Small intestine (tissue), 7 donors: ENCODE measurements at regions not wholly inside any gene's neighbourhood (a gene's known extent, or its start where the extent isn't known, plus 50 kb on each side); places are given as distances from the start of the nearest gene placed in this dataset.

Experiments
- DNase-seq, 2 donors: peaks; one replicate each; pipeline versions ENCODE4 v3.0.0 to v3.0.0-alpha.2; 2013
- FAIRE-seq: peaks from 2 replicates; lab custom pipeline; 2012; peaks lifted over from hg19 to GRCh38; lab: Jason Lieb, UNC
- H3K27ac ChIP-seq, 3 donors: one replicate each; pipeline ENCODE4 v1.5.1; 2013; ENCODE audit warnings: low read length in 2 of 3, mild to moderate bottlenecking in 2 of 3, control low read depth in 1 of 3, inconsistent platforms in 1 of 3, low read depth in 1 of 3, moderate library complexity in 1 of 3
- H3K27me3 ChIP-seq, 3 donors: one replicate each; pipeline ENCODE4 v1.6.1; 2013; ENCODE audit warnings: low read length in 3 of 3, inconsistent platforms in 1 of 3; ENCODE audit not compliant: control insufficient read depth in 3 of 3, insufficient read depth in 3 of 3
- H3K36me3 ChIP-seq, 3 donors: one replicate each; pipeline ENCODE4 v1.6.1; 2013; ENCODE audit warnings: low read length in 3 of 3, inconsistent platforms in 1 of 3, low read depth in 1 of 3, mild to moderate bottlenecking in 1 of 3, moderate library complexity in 1 of 3; ENCODE audit not compliant: control insufficient read depth in 3 of 3, insufficient read depth in 2 of 3
- H3K4me1 ChIP-seq, 3 donors: one replicate each; pipeline ENCODE4 v1.6.1; 2013; ENCODE audit warnings: low read length in 2 of 3, inconsistent platforms in 1 of 3, low read depth in 1 of 3, mild to moderate bottlenecking in 1 of 3, moderate library complexity in 1 of 3; ENCODE audit not compliant: control insufficient read depth in 3 of 3, insufficient read depth in 2 of 3
- H3K4me3 ChIP-seq, 3 donors: one replicate each; pipeline ENCODE4 v1.5.1; 2013; ENCODE audit warnings: low read length in 3 of 3, control low read depth in 1 of 3, inconsistent platforms in 1 of 3, low read depth in 1 of 3, mild to moderate bottlenecking in 1 of 3, moderate library complexity in 1 of 3
- H3K9me3 ChIP-seq, 2 donors: one replicate each; pipeline ENCODE4 v1.6.1; 2013; ENCODE audit warnings: low read depth in 1 of 2, low read length in 1 of 2; ENCODE audit not compliant: control insufficient read depth in 2 of 2, insufficient read depth in 1 of 2
- WGBS, 3 donors: extraction: QIAGEN DNeasy Blood & Tissue Kit; methylation state at CpG; one replicate each; pipeline ENCODE4 v1.1.7; 2013; 5-methylcytosine and 5-hydroxymethylcytosine counted together
- donor health status: healthy with polysubstance abuse.
- donor health status: control.
- donor health status: control.
- donor health status: Bipolar disorder and iron deficiency.
- donor health status: healthy.

- Histone ChIP-seq H3K9me3 (peaks cover 0 to 4% of the 10 kb centered on the region in 2 donors), H3K36me3 (no peaks in the 10 kb centered on the region), H3K27me3 (peaks cover 0 to 3% (median 0%) of the 10 kb centered on the region in 3 donors), H3K4me3 (no peak overlapping the region), H3K27ac (no peak overlapping the region), H3K4me1 (no peaks in the 10 kb centered on the region)
- FAIRE-seq (no peak), DNase-seq (no peak)
- WGBS, 3 donors = 97 to 98% (median 98%) methylated on average over 37 to 47 of the region's 47 CpGs
These were observed 451.2 kb upstream of the DCN start for GRCh38 chr12:91633734-91634357.

GRCh38 chr12:91633206-91633605 is 450.6 kb upstream of the DCN start:
- WGBS, 3 donors = 89 to 98% (median 93%) methylated on average over 3 of the region's 3 CpGs
- no peaks in the 10 kb centered on the region for H3K4me1 ChIP-seq
- H3K9me3 ChIP-seq = peaks cover 0 to 4% of the 10 kb centered on the region in 2 donors
- H3K36me3 ChIP-seq = no peaks in the 10 kb centered on the region
- no peak for FAIRE-seq
- H3K4me3 ChIP-seq = no peak overlapping the region
- H3K27me3 ChIP-seq = peaks cover 0 to 3% (median 0%) of the 10 kb centered on the region in 3 donors
- no peak overlapping the region for H3K27ac ChIP-seq
- DNase-seq = no peak

- no peak for FAIRE-seq
- Histone ChIP-seq H3K9me3 (peaks cover 0 to 4% of the 10 kb centered on the region in 2 donors), H3K36me3 (no peaks in the 10 kb centered on the region), H3K4me1 (no peaks in the 10 kb centered on the region), H3K27ac (no peak overlapping the region), H3K27me3 (peaks cover 0 to 3% (median 0%) of the 10 kb centered on the region in 3 donors), H3K4me3 (no peak overlapping the region)
- WGBS, 3 donors = 89 to 92% (median 90%) methylated on average over 4 of the region's 4 CpGs
- DNase-seq = no peak
These were observed 449.6 kb upstream of the DCN start for GRCh38 chr12:91632042-91632786.

- Histone ChIP-seq H3K4me1 (no peaks in the 10 kb centered on the region), H3K27ac (no peak overlapping the region), H3K4me3 (no peak overlapping the region), H3K9me3 (peaks cover 0 to 7% of the 10 kb centered on the region in 2 donors), H3K36me3 (no peaks in the 10 kb centered on the region), H3K27me3 (no peaks in the 10 kb centered on the region)
- FAIRE-seq (no peak), DNase-seq (no peak)
- WGBS, 3 donors = 78 to 92% (median 87%) methylated on average over 3 of the region's 3 CpGs
These were observed 448.1 kb upstream of the DCN start for GRCh38 chr12:91630596-91631293.

- WGBS, 3 donors = 62 to 80% (median 69%) methylated on average over 5 of the region's 5 CpGs
- Histone ChIP-seq H3K4me3 (no peak overlapping the region), H3K27me3 (no peaks in the 10 kb centered on the region), H3K27ac (no peak overlapping the region), H3K36me3 (no peaks in the 10 kb centered on the region), H3K4me1 (no peaks in the 10 kb centered on the region), H3K9me3 (peaks cover 0 to 7% of the 10 kb centered on the region in 2 donors)
- FAIRE-seq (no peak), DNase-seq (no peak)
These were observed 447.5 kb upstream of the DCN start for GRCh38 chr12:91630083-91630482.

- WGBS, 3 donors = 63 to 79% (median 64%) methylated on average over 2 of the region's 2 CpGs
These were observed 446.8 kb upstream of the DCN start for GRCh38 chr12:91629440-91629839.

GRCh38 chr12:91628656-91629055 is 446.0 kb upstream of the DCN start:
- DNase-seq = no peak
- Histone ChIP-seq H3K27me3 (no peaks in the 10 kb centered on the region), H3K36me3 (no peaks in the 10 kb centered on the region), H3K4me1 (no peaks in the 10 kb centered on the region), H3K27ac (no peak overlapping the region), H3K4me3 (no peak overlapping the region), H3K9me3 (peaks cover 0 to 4% of the 10 kb centered on the region in 2 donors)
- WGBS, 3 donors = 45 to 50% (median 50%) methylated on average over 2 of the region's 2 CpGs
- no peak for FAIRE-seq

More at GRCh38 chr12:91629440-91629839, 446.8 kb upstream of the DCN start:
- DNase-seq (no peak), FAIRE-seq (no peak)
- Histone ChIP-seq H3K9me3 (peaks cover 0 to 7% of the 10 kb centered on the region in 2 donors), H3K4me1 (no peaks in the 10 kb centered on the region), H3K36me3 (no peaks in the 10 kb centered on the region), H3K27ac (no peak overlapping the region), H3K4me3 (no peak overlapping the region), H3K27me3 (no peaks in the 10 kb centered on the region)

- Histone ChIP-seq H3K4me1 (no peaks in the 10 kb centered on the region), H3K27ac (no peak overlapping the region), H3K36me3 (no peaks in the 10 kb centered on the region), H3K9me3 (peaks cover 0 to 3% of the 10 kb centered on the region in 2 donors), H3K4me3 (no peak overlapping the region), H3K27me3 (no peaks in the 10 kb centered on the region)
- no peak for FAIRE-seq
- WGBS, 3 donors = 86 to 89% (median 87%) methylated on average over 2 of the region's 2 CpGs
- DNase-seq = no peak
These were observed 444.6 kb upstream of the DCN start for GRCh38 chr12:91627225-91627624.
